WTC11 (cell line): ENCODE measurements at regions not wholly inside any gene's neighbourhood (a gene's known extent, or its start where the extent isn't known, plus 50 kb on each side); places are given as distances from the start of the nearest gene placed in this dataset.

Source experiments
- AR ChIP-seq: fragments of 250-450 bp; sonication (Bioruptor Pico); IDR thresholded peaks from 2 replicates; pipeline ENCODE4 v1.9.0; 2021; ENCODE audit warnings: mild to moderate bottlenecking
- FOXK1 ChIP-seq: sonication (generic); formaldehyde crosslinking; IDR thresholded peaks from 2 replicates; pipeline ENCODE4 v1.8.0; 2022; ENCODE audit warnings: mild to moderate bottlenecking, moderate library complexity, missing genetic modification reagents
- TP53 ChIP-seq: sonication (generic); formaldehyde crosslinking; IDR thresholded peaks from 2 replicates; pipeline ENCODE4 v1.8.1; 2023; ENCODE audit warnings: mild to moderate bottlenecking, missing genetic modification reagents
- ZMAT4 ChIP-seq: fragments of 250-450 bp; sonication (Bioruptor Pico); IDR thresholded peaks from 2 replicates; pipeline ENCODE4 v1.9.0; 2021; ENCODE audit warnings: mild to moderate bottlenecking
- ZSCAN18 ChIP-seq: fragments of 250-450 bp; sonication (Bioruptor Pico); IDR thresholded peaks from 2 replicates; pipeline ENCODE4 v2.1.2; 2022; ENCODE audit warnings: mild to moderate bottlenecking, moderate library complexity
- TF ChIP-seq, protein P1 (sequence below): fragments of 200-600 bp; IDR thresholded peaks from 2 replicates; pipeline ENCODE4 v1.8.0; 2022; ENCODE audit warnings: antibody characterized with exemption

- TF ChIP-seq TP53 (CRISPR knock-in tag) (no peak), AR (CRISPR knock-in tag) (no peak), ZMAT4 (CRISPR knock-in tag) (no peak), FOXK1 (CRISPR knock-in tag) (no peak), ZSCAN18 (no peak)
- TF ChIP-seq, protein P1, sequence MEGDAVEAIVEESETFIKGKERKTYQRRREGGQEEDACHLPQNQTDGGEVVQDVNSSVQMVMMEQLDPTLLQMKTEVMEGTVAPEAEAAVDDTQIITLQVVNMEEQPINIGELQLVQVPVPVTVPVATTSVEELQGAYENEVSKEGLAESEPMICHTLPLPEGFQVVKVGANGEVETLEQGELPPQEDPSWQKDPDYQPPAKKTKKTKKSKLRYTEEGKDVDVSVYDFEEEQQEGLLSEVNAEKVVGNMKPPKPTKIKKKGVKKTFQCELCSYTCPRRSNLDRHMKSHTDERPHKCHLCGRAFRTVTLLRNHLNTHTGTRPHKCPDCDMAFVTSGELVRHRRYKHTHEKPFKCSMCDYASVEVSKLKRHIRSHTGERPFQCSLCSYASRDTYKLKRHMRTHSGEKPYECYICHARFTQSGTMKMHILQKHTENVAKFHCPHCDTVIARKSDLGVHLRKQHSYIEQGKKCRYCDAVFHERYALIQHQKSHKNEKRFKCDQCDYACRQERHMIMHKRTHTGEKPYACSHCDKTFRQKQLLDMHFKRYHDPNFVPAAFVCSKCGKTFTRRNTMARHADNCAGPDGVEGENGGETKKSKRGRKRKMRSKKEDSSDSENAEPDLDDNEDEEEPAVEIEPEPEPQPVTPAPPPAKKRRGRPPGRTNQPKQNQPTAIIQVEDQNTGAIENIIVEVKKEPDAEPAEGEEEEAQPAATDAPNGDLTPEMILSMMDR: no peak
Observed at GRCh38 chr5:35338157-35338453, 107.8 kb upstream of the PRLR start.
